WTC11 (cell line): ENCODE measurements at regions not wholly inside any gene's neighbourhood (a gene's known extent, or its start where the extent isn't known, plus 50 kb on each side); places are given as distances from the start of the nearest gene placed in this dataset.

Experiments used
- ATAC-seq: fragments of 200-7000 bp; cut with Tn5 transposase; 2 replicates; pipeline ENCODE4 v1.10.0; 2021; ENCODE audit warnings: mild to moderate bottlenecking, moderate library complexity
- CTCF ChIA-PET: fragments of 300-600 bp; sonication (Branson Sonifier 250); formaldehyde crosslinking; loops from one replicate; lab custom pipeline; 2021; ENCODE audit warnings: antibody characterized with exemption; lab: Charles Lee
- POLR2A ChIA-PET: fragments of 350-600 bp; sonication (Branson Sonifier 250); formaldehyde crosslinking; loops from one replicate; lab custom pipeline; 2021; ENCODE audit warnings: antibody characterized with exemption; lab: Charles Lee
- DNase-seq: peaks from one replicate; pipeline ENCODE4 v3.0.0; 2021; ENCODE audit warnings: low spot score
- H3K27ac Mint-ChIP-seq: 2 replicates; pipeline ENCODE4 v1.8.0; 2021; ENCODE audit warnings: mixed read lengths
- H3K27me3 Mint-ChIP-seq: 2 replicates; pipeline ENCODE4 v1.8.0; 2021; ENCODE audit warnings: low read depth, mild to moderate bottlenecking, moderate library complexity, mixed read lengths
- H3K36me3 Mint-ChIP-seq: 2 replicates; pipeline ENCODE4 v1.8.0; 2021; ENCODE audit warnings: mixed read lengths
- H3K4me1 Mint-ChIP-seq: 2 replicates; pipeline ENCODE4 v1.8.0; 2022; ENCODE audit warnings: mixed read lengths
- H3K4me3 Mint-ChIP-seq: 2 replicates; pipeline ENCODE4 v1.8.0; 2021; ENCODE audit warnings: mild to moderate bottlenecking, moderate library complexity, mixed read lengths
- H3K9me3 Mint-ChIP-seq: 2 replicates; pipeline ENCODE4 v1.8.0; 2021; ENCODE audit warnings: mixed read lengths
- ATF3 ChIP-seq: sonication (generic); formaldehyde crosslinking; conservative IDR thresholded peaks from 2 replicates; pipeline ENCODE4 v1.8.1; 2022; ENCODE audit warnings: mild to moderate bottlenecking, missing genetic modification reagents
- CDX4 ChIP-seq: fragments of 250-450 bp; sonication (Bioruptor Pico); IDR thresholded peaks from 2 replicates; pipeline ENCODE4 v1.9.0; 2021; ENCODE audit warnings: moderate library complexity, mild to moderate bottlenecking, inconsistent platforms, borderline replicate concordance
- CREM ChIP-seq: sonication (generic); formaldehyde crosslinking; IDR thresholded peaks from 2 replicates; pipeline ENCODE4 v1.8.1; 2022; ENCODE audit warnings: mild to moderate bottlenecking, missing genetic modification reagents, moderate library complexity
- E2F5 ChIP-seq: sonication (generic); formaldehyde crosslinking; IDR thresholded peaks from 2 replicates; pipeline ENCODE4 v1.8.1; 2022; ENCODE audit warnings: mild to moderate bottlenecking, moderate library complexity, missing genetic modification reagents
- EMX1 ChIP-seq: fragments of 250-450 bp; sonication (Bioruptor Pico); IDR thresholded peaks from 2 replicates; pipeline ENCODE4 v1.8.0; 2021; ENCODE audit warnings: mild to moderate bottlenecking
- ERG ChIP-seq: fragments of 250-450 bp; sonication (Bioruptor Pico); IDR thresholded peaks from 2 replicates; pipeline ENCODE4 v1.8.0; 2021; ENCODE audit warnings: mild to moderate bottlenecking
- ESRRA ChIP-seq: sonication (generic); formaldehyde crosslinking; IDR thresholded peaks from 2 replicates; pipeline ENCODE4 v1.8.1; 2022; ENCODE audit warnings: mild to moderate bottlenecking, missing genetic modification reagents, borderline replicate concordance
- FOXK1 ChIP-seq: sonication (generic); formaldehyde crosslinking; IDR thresholded peaks from 2 replicates; pipeline ENCODE4 v1.8.0; 2022; ENCODE audit warnings: mild to moderate bottlenecking, moderate library complexity, missing genetic modification reagents
- GTF2I ChIP-seq: fragments of 250-450 bp; sonication (Bioruptor Pico); conservative IDR thresholded peaks from 2 replicates; pipeline ENCODE4 v1.4.0; 2021; ENCODE audit warnings: mild to moderate bottlenecking
- MLX ChIP-seq: sonication (generic); formaldehyde crosslinking; IDR thresholded peaks from 2 replicates; pipeline ENCODE4 v1.8.1; 2023; ENCODE audit warnings: mild to moderate bottlenecking, missing genetic modification reagents, moderate library complexity
- NFE2L1 ChIP-seq: sonication (generic); formaldehyde crosslinking; IDR thresholded peaks from 2 replicates; pipeline ENCODE4 v1.8.1; 2023; ENCODE audit warnings: missing genetic modification reagents
- NFYB ChIP-seq: sonication (generic); formaldehyde crosslinking; conservative IDR thresholded peaks from 2 replicates; pipeline ENCODE4 v1.8.0; 2022; ENCODE audit warnings: low read depth, missing genetic modification reagents
- NR1H2 ChIP-seq: sonication (generic); formaldehyde crosslinking; IDR thresholded peaks from 2 replicates; pipeline ENCODE4 v1.9.0; 2021; ENCODE audit warnings: mild to moderate bottlenecking, moderate library complexity, missing genetic modification reagents
- NR3C1 ChIP-seq: sonication (generic); formaldehyde crosslinking; conservative IDR thresholded peaks from 2 replicates; pipeline ENCODE4 v1.8.1; 2023; ENCODE audit warnings: low read depth, mild to moderate bottlenecking, missing genetic modification reagents
- PREB ChIP-seq: sonication (generic); formaldehyde crosslinking; IDR thresholded peaks from 2 replicates; pipeline ENCODE4 v1.8.1; 2022; ENCODE audit warnings: mild to moderate bottlenecking, missing genetic modification reagents, moderate library complexity, borderline replicate concordance
- RORB ChIP-seq: fragments of 250-450 bp; sonication (Bioruptor Pico); IDR thresholded peaks from 2 replicates; pipeline ENCODE4 v1.9.0; 2021; ENCODE audit warnings: mild to moderate bottlenecking
- USF1 ChIP-seq: sonication (generic); formaldehyde crosslinking; IDR thresholded peaks from 2 replicates; pipeline ENCODE4 v1.8.0; 2022; ENCODE audit warnings: mild to moderate bottlenecking, missing genetic modification reagents
- USF2 ChIP-seq: sonication (generic); formaldehyde crosslinking; IDR thresholded peaks from 2 replicates; pipeline ENCODE4 v1.8.1; 2023; ENCODE audit warnings: mild to moderate bottlenecking, missing genetic modification reagents, moderate library complexity
- ZBTB21 ChIP-seq: sonication (generic); formaldehyde crosslinking; IDR thresholded peaks from 2 replicates; pipeline ENCODE4 v1.8.1; 2023; ENCODE audit warnings: mild to moderate bottlenecking, missing genetic modification reagents, borderline replicate concordance
- ZMAT4 ChIP-seq: fragments of 250-450 bp; sonication (Bioruptor Pico); IDR thresholded peaks from 2 replicates; pipeline ENCODE4 v1.9.0; 2021; ENCODE audit warnings: mild to moderate bottlenecking
- ZNF219 ChIP-seq: sonication (generic); formaldehyde crosslinking; IDR thresholded peaks from 2 replicates; pipeline ENCODE4 v1.8.0; 2023; ENCODE audit warnings: missing genetic modification reagents, mild to moderate bottlenecking, borderline replicate concordance
- ZNF396 ChIP-seq: fragments of 250-450 bp; sonication (Bioruptor Pico); IDR thresholded peaks from 2 replicates; pipeline ENCODE4 v1.8.0; 2021; ENCODE audit warnings: mild to moderate bottlenecking, moderate library complexity, borderline replicate concordance
- ZNF423 ChIP-seq: fragments of 250-450 bp; sonication (Bioruptor Pico); IDR thresholded peaks from 2 replicates; pipeline ENCODE4 v2.1.2; 2022; ENCODE audit warnings: mild to moderate bottlenecking, moderate library complexity
- ZNF512 ChIP-seq: sonication (generic); formaldehyde crosslinking; IDR thresholded peaks from 2 replicates; pipeline ENCODE4 v1.8.1; 2022; ENCODE audit warnings: missing genetic modification reagents, borderline replicate concordance

GRCh38 chr16:47979164-47979520, 176.7 kb downstream of the ABCC12 start (continued):
- TF ChIP-seq NR3C1 (CRISPR knock-in tag) (no peak), FOXK1 (CRISPR knock-in tag) (no peak), CDX4 (CRISPR knock-in tag) (no peak), ZNF423 (CRISPR knock-in tag) (no peak)

GRCh38 chr16:47978491-47979163, 177.2 kb downstream of the ABCC12 start:
- TF ChIP-seq NFYB = no peak
- TF ChIP-seq GTF2I (CRISPR knock-in tag) = no peak
- TF ChIP-seq RORB = no peak
- no peak for TF ChIP-seq NFE2L1
- no peak for TF ChIP-seq ERG (CRISPR knock-in tag)
- no peak for TF ChIP-seq ATF3 (CRISPR knock-in tag)
- TF ChIP-seq E2F5 (CRISPR knock-in tag) = no peak
- TF ChIP-seq CREM (CRISPR knock-in tag) = no peak
- TF ChIP-seq MLX = no peak
- no peak for TF ChIP-seq PREB (CRISPR knock-in tag)
- POLR2A ChIA-PET = interaction anchor here (0.6 kb wide), 1 partner anchor 808 kb away, joined by 3 read pairs; no protein-coding TSS in a partner anchor
- no peaks in the 10 kb centered on the region for H3K9me3 Mint-ChIP-seq
- H3K27ac Mint-ChIP-seq = no peak overlapping the region
- H3K4me1 Mint-ChIP-seq = peaks cover 6% of the 10 kb centered on the region
- H3K4me3 Mint-ChIP-seq = no peak overlapping the region
- CTCF ChIA-PET = interaction anchor here (0.9 to 2.6 kb wide), 2 partner anchors 76 to 642 kb away, joined by 3 to 12 read pairs; no protein-coding TSS in a partner anchor
- no peaks in the 10 kb centered on the region for H3K27me3 Mint-ChIP-seq
- DNase-seq = no peak
- no peaks in the 10 kb centered on the region for H3K36me3 Mint-ChIP-seq
- ATAC-seq = no peak

- CTCF ChIA-PET = interaction anchor here (0.7 to 2.6 kb wide), 4 partner anchors 10 to 641 kb away, joined by 3 to 12 read pairs (median 4); no protein-coding TSS in a partner anchor
- Mint-ChIP-seq H3K9me3 (no peaks in the 10 kb centered on the region), H3K36me3 (no peaks in the 10 kb centered on the region), H3K27me3 (no peaks in the 10 kb centered on the region; the same call in 1 of the 2 replicates), H3K4me1 (peaks cover 6% of the 10 kb centered on the region), H3K4me3 (no peak overlapping the region), H3K27ac (no peak overlapping the region)
- POLR2A ChIA-PET = interaction anchor here (0.6 kb wide), 1 partner anchor 807 kb away, joined by 3 read pairs; no protein-coding TSS in a partner anchor
- DNase-seq (no peak), ATAC-seq (no peak)
- no peak for TF ChIP-seq USF2 (CRISPR knock-in tag)
- no peak for TF ChIP-seq ZMAT4 (CRISPR knock-in tag)
- no peak for TF ChIP-seq ZNF512 (CRISPR knock-in tag)
- TF ChIP-seq ESRRA = no peak
- TF ChIP-seq USF1 (CRISPR knock-in tag) = no peak
- TF ChIP-seq ZNF396 = no peak
- no peak for TF ChIP-seq EMX1 (CRISPR knock-in tag)
- no peak for TF ChIP-seq NR1H2
- no peak for TF ChIP-seq ZBTB21 (CRISPR knock-in tag)
- no peak for TF ChIP-seq FOXK1 (CRISPR knock-in tag)
- TF ChIP-seq ZNF219 (CRISPR knock-in tag) = no peak
Observed at GRCh38 chr16:47977802-47978201, 178.0 kb downstream of the ABCC12 start.
